ENCODE measurements at regions not wholly inside any gene's neighbourhood (a gene's known extent, or its start where the extent isn't known, plus 50 kb on each side); places are given as distances from the start of the nearest gene placed in this dataset.

DNA sequence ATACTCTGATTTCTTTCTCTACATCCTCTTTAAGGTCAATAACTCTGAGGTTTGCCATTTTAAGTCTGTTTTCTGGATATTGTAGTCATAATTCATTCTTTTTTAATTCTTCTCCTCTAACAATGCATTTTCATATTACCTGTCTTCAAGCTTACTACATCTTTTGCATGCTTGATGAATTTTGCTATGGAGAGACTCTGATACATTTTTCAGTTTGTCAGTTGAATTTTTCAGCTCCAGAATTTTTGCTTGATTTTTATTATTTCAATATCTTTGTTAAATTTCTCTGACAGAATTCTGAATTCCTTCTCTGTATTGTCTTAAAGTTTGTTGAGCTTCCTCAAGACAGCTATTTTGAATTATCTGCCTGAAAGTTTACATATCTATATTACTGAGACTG lies 159.8 kb upstream of the ST8SIA4 start:
- TF ChIP-seq, protein P1, sequence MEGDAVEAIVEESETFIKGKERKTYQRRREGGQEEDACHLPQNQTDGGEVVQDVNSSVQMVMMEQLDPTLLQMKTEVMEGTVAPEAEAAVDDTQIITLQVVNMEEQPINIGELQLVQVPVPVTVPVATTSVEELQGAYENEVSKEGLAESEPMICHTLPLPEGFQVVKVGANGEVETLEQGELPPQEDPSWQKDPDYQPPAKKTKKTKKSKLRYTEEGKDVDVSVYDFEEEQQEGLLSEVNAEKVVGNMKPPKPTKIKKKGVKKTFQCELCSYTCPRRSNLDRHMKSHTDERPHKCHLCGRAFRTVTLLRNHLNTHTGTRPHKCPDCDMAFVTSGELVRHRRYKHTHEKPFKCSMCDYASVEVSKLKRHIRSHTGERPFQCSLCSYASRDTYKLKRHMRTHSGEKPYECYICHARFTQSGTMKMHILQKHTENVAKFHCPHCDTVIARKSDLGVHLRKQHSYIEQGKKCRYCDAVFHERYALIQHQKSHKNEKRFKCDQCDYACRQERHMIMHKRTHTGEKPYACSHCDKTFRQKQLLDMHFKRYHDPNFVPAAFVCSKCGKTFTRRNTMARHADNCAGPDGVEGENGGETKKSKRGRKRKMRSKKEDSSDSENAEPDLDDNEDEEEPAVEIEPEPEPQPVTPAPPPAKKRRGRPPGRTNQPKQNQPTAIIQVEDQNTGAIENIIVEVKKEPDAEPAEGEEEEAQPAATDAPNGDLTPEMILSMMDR (IDR thresholded peaks at IDR 0.05; ENCODE audit: borderline replicate concordance, extremely low read depth, low read length, poor library complexity, severe bottlenecking), result no peak
- no peak for TF ChIP-seq EZH2 (IDR thresholded peaks at IDR 0.05; ENCODE audit: borderline replicate concordance, low read depth, low read length, severe bottlenecking)

All from DND-41 (cell line).